Activated CD8-positive, alpha-beta memory T cell treated with anti-CD3 and anti-CD28 coated beads, Interleukin-2, amount 10 ng/mL, durations not matched to agents 7 days and 5 days (primary cell): ENCODE measurements at regions not wholly inside any gene's neighbourhood (a gene's known extent, or its start where the extent isn't known, plus 50 kb on each side); places are given as distances from the start of the nearest gene placed in this dataset.

Source experiments
- ATAC-seq: fragments of 150-1000 bp; cut with Tn5 transposase; one replicate; pipeline ENCODE4 v1.10.0; 2021; ENCODE audit warnings: moderate library complexity
- CTCF ChIA-PET: fragments of 350-600 bp; sonication (Branson Sonifier 250); formaldehyde crosslinking; loops from one replicate; lab custom pipeline; 2021; ENCODE audit warnings: antibody characterized with exemption; lab: Charles Lee
- DNase-seq: peaks from one replicate; pipeline ENCODE4 v3.0.0-alpha.2; 2020
- H3K27ac Mint-ChIP-seq: one replicate; pipeline ENCODE4 v1.8.0; 2021; ENCODE audit warnings: mild to moderate bottlenecking, mixed read lengths
- H3K27me3 Mint-ChIP-seq: one replicate; pipeline ENCODE4 v1.8.0; 2021; ENCODE audit warnings: mixed read lengths
- H3K36me3 Mint-ChIP-seq: one replicate; pipeline ENCODE4 v1.8.0; 2021; ENCODE audit warnings: mild to moderate bottlenecking, mixed read lengths
- H3K4me1 Mint-ChIP-seq: one replicate; pipeline ENCODE4 v1.8.0; 2021; ENCODE audit warnings: mixed read lengths
- H3K4me3 Mint-ChIP-seq: one replicate; pipeline ENCODE4 v1.8.0; 2021; ENCODE audit warnings: mild to moderate bottlenecking, moderate library complexity, mixed read lengths
- H3K9me3 Mint-ChIP-seq: one replicate; pipeline ENCODE4 v1.8.0; 2022; ENCODE audit warnings: low read depth, mixed read lengths

- Mint-ChIP-seq H3K9me3 (no peaks in the 10 kb centered on the region), H3K27ac (no peak overlapping the region), H3K36me3 (no peaks in the 10 kb centered on the region), H3K4me1 (peaks cover 3% of the 10 kb centered on the region), H3K4me3 (no peak overlapping the region), H3K27me3 (peaks cover 30% of the 10 kb centered on the region)
- CTCF ChIA-PET = no interaction called here
- ATAC-seq (no peak), DNase-seq (no peak)
Measured at GRCh38 chr4:176005766-176006165, 59.9 kb upstream of the WDR17 start.

GRCh38 chr4:176009254-176009653 is 56.4 kb upstream of the WDR17 start:
- CTCF ChIA-PET = no interaction called here
- H3K27me3 Mint-ChIP-seq = peaks cover 5% of the 10 kb centered on the region
- H3K4me3 Mint-ChIP-seq = no peak overlapping the region
- DNase-seq (no peak), ATAC-seq (no peak)
- no peaks in the 10 kb centered on the region for H3K36me3 Mint-ChIP-seq
- H3K9me3 Mint-ChIP-seq = no peaks in the 10 kb centered on the region
- no peak overlapping the region for H3K27ac Mint-ChIP-seq
- no peaks in the 10 kb centered on the region for H3K4me1 Mint-ChIP-seq

GRCh38 chr4:176011529-176011928 is 54.1 kb upstream of the WDR17 start:
- Mint-ChIP-seq H3K27ac (no peak overlapping the region), H3K27me3 (peaks cover 2% of the 10 kb centered on the region), H3K4me1 (no peaks in the 10 kb centered on the region), H3K4me3 (no peak overlapping the region), H3K9me3 (no peaks in the 10 kb centered on the region), H3K36me3 (no peaks in the 10 kb centered on the region)
- CTCF ChIA-PET = no interaction called here
- no peak for DNase-seq
- ATAC-seq = no peak

- Mint-ChIP-seq H3K36me3 (no peaks in the 10 kb centered on the region), H3K27ac (no peak overlapping the region), H3K4me3 (no peak overlapping the region), H3K27me3 (no peaks in the 10 kb centered on the region), H3K9me3 (no peaks in the 10 kb centered on the region), H3K4me1 (no peaks in the 10 kb centered on the region)
- no peak for ATAC-seq
- CTCF ChIA-PET = no interaction called here
- no peak for DNase-seq
Measured at GRCh38 chr4:176013476-176014247, 52.0 kb upstream of the WDR17 start.

- Mint-ChIP-seq H3K4me1 (no peaks in the 10 kb centered on the region), H3K36me3 (no peaks in the 10 kb centered on the region), H3K27ac (no peak overlapping the region), H3K27me3 (no peaks in the 10 kb centered on the region), H3K4me3 (no peak overlapping the region), H3K9me3 (no peaks in the 10 kb centered on the region)
- DNase-seq = no peak
- ATAC-seq = no peak
- CTCF ChIA-PET = no interaction called here
Measured at GRCh38 chr4:176014583-176015108, 51.0 kb upstream of the WDR17 start.
